SK-N-MC (cell line): ENCODE measurements at regions not wholly inside any gene's neighbourhood (a gene's known extent, or its start where the extent isn't known, plus 50 kb on each side); places are given as distances from the start of the nearest gene placed in this dataset.

Source experiments
- EZH2 ChIP-seq: fragments of 200-600 bp; sonication (generic); IDR thresholded peaks from one replicate; pipeline ENCODE4 v1.6.1; 2017; ENCODE audit warnings: antibody characterized with exemption
- FOXP2 ChIP-seq: optimal IDR thresholded peaks from 2 replicates; pipeline ENCODE3; 2011; ENCODE audit warnings: mild to moderate bottlenecking, moderate library complexity; ENCODE audit not compliant: insufficient read depth; ENCODE audit errors: extremely low read length, control extremely low read depth
- POLR2AphosphoS5 ChIP-seq: IDR thresholded peaks from 2 replicates; pipeline ENCODE4 v1.6.1; 2012; ENCODE audit warnings: mild to moderate bottlenecking, low read depth, low read length, borderline replicate concordance

GRCh38 chr1:223012176-223012788, 130.8 kb downstream of the TLR5 start:
- no peak for TF ChIP-seq POLR2AphosphoS5
- TF ChIP-seq EZH2, result no peak
- no peak for TF ChIP-seq FOXP2
